ENCODE measurements at regions not wholly inside any gene's neighbourhood (a gene's known extent, or its start where the extent isn't known, plus 50 kb on each side); places are given as distances from the start of the nearest gene placed in this dataset.
A peak's percentile ranks its signal among the peaks of the same experiment; 100 is the strongest.

GRCh38 chrY:21174697-21175463 lies 336.3 kb upstream of the RBMY1B start:
- no peak for DNase-seq (ENCODE audit: low read depth)

GRCh38 chrY:21175505-21175904 lies 335.6 kb upstream of the RBMY1B start:
- DNase-seq (ENCODE audit: low read depth), result no peak

- DNase-seq (ENCODE audit: low read depth), result no peak
Observed at GRCh38 chrY:21177306-21177800, 333.8 kb upstream of the RBMY1B start.

- no peak for DNase-seq (ENCODE audit: low read depth)
Observed at GRCh38 chrY:21178281-21178680, 332.9 kb upstream of the RBMY1B start.

DNA sequence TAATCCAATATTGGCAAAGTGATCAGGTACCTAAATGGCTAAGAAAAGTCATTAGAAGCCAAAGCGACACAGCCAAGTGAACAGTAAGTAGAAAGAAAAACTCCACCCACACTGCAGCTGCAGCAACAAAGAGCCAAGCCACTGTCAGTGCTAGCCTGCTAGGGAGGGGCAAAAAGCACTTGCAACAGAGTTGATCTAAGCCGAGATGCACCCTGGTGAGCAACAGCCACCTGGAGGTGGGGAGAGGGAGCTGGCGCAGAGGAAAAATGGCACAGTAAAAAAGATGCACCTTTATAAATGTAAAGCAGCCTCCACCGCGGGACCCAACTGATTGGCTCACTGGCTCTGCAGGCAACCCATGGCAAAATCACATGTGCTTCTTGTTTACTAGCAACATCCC lies 330.2 kb upstream of the RBMY1B start:
- peak; percentile 25 for DNase-seq (ENCODE audit: low read depth)

DNA sequence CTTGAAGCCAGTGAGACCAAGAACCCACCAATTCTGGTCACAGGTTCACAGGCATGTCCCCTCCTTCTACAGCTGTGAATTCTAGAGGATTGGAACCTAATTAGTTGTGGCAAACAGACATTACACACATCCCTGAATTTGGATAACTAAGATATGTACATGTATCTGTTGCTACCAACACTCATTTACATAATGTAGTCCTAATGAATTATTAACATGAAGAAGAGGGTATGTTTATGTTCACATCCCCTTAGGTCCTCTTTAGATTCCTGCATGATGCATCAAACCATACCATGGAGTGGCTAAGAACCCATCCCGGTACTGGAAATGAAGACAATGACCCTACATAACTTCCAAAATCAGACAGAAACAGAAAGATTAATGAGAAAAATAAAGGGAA lies 326.9 kb upstream of the RBMY1B start:
- no peak for DNase-seq (ENCODE audit: low read depth)

- DNase-seq (ENCODE audit: low read depth), result no peak
Observed at GRCh38 chrY:21185419-21186105, 325.6 kb upstream of the RBMY1B start.

DNA sequence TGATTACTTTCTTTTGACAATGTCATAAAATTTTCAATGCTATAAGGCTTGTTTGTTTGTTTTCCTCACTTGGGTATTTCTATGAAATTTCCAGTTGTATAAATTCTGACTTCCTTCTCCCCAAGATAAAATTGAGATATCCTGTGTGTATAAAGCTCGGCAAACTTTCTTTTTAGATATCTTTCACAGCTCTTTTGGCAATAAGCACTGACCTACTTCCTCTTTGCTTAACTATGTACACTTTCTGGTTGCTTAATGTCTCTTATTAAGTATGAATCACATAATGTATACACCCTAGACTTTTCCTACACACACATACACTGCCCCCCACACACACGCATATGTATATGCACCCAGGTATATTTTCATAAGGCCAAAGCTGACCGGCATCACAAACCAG lies 318.4 kb upstream of the RBMY1B start:
- no peak for DNase-seq (ENCODE audit: low read depth)

- no peak for DNase-seq (ENCODE audit: low read depth)
Observed at GRCh38 chrY:21200246-21200645, 310.9 kb upstream of the RBMY1B start.

- DNase-seq (ENCODE audit: low read depth), result no peak
Observed at GRCh38 chrY:21227849-21228248, 283.3 kb upstream of the RBMY1B start.

DNA sequence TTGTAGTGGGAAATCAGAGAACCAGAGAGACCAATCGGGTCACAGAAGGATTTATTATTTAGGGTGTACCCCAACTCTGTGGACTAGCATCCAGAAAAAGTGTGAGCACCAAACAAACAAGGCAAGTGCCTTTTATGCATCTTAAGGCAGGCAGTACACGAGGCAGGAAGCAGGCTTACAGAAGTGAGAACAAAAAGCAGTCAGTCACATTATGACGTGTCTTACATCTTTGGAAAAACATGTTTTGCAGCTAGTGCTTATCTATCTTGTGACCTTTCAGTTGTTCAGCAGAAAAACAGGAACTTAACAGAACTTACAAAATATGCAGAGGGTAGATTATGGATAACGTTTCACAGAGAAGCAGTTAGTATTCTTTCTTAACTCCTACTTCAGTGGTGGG lies 270.9 kb upstream of the RBMY1B start:
- no peak for DNase-seq (ENCODE audit: low read depth)

- no peak for DNase-seq (ENCODE audit: low read depth)
Observed at GRCh38 chrY:21240662-21241310, 270.4 kb upstream of the RBMY1B start.

DNA sequence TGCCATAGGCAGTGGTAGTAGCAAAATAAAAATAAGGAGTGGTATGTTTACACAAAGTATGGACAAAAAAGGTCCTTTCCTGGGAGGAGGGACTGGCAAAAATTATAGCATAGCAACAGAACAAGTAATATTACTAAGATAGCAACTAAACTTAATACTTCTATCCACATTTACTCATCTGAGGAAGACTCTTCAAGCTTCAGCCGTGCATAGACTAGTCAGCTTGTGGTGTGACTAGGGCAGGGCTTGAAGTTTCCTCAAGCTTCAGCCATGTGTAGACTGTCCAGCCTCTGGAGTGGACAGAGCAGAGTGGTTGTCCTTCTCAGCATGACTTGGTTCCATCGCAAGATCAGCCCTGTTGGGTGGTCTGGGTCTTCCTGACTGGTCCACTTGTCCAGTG lies 268.3 kb upstream of the RBMY1B start:
- no peak for DNase-seq (ENCODE audit: low read depth)

- no peak for DNase-seq (ENCODE audit: low read depth)
Observed at GRCh38 chrY:21246780-21247179, 264.4 kb upstream of the RBMY1B start.

DNA sequence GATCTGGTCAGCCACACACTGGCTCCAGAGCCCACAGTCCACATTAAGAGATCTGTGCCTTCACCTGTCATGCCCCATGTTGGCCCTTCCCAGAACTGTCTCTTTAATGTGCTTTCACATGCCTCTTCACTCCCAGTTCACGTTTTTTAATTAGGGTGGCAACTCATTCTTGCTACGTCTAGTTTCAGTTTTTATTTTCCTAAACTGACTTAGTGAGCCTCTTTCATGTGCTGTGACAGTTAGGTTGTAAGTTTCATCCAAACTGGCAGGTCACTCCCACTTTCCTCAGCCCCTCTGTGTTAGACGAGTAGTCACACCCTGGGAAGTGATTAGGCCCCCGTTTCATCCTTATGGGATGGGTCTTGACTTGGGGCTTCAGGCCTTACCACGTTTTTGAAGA lies 262.5 kb upstream of the RBMY1B start:
- no peak for DNase-seq (ENCODE audit: low read depth)

GRCh38 chrY:21253455-21254248 lies 257.5 kb upstream of the RBMY1B start:
- no peak for DNase-seq (ENCODE audit: low read depth)

DNA sequence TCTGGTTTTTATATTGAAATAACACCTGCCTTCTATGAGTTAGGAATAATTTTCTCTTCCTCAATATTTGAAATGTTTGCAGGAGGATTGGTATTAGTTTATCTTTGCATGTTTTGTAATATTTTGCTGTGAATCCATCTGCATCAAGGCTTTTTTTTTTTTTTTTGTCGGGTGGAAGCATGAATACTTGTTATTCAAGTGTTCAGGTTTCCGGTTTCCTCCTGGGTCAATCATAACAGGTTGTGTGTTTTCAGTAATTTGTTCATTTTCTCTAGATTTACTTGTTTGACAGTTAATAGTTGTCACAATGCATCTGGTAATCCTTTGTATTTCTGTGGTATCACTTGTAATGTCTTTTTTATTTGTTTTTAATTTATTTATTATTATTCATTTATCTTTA lies 256.7 kb upstream of the RBMY1B start:
- DNase-seq (ENCODE audit: low read depth), result no peak

DNA sequence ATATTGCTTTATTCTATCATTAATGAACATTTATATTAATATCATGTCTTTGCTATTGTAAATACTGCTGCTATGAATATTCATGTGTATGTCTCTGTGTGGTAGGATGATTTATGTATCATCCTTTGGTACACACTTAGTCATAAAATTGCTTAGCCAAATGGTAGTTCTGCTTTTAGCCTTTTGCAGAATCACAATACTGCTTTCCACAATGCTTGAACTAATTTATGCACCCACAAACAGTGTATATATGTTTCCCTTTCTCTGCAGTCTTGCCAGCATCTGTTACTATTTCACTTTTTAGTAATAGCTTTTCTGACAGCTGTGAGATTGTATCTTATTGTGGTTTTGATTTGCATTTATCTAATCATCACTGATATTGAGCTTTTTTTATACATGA lies 254.3 kb upstream of the RBMY1B start:
- DNase-seq (ENCODE audit: low read depth), result no peak

DNA sequence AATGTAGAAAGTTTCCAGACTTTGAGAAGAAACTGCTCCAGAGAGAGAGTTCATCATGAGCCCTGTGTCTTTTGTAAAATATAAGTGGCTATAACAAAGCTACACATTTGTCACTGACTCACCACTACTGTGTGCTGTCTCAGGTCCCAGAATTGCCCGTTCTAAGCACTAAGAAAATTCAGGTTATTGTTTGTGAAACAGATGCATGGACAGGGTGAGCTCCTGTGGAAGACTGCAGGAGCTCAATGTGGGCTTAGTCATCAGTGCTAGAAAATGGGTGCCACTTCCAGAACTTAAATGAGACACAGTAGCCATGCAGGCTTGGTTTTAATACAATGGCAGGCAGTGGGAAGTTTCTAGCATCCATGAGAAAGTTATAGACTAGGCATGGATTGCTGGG lies 251.4 kb upstream of the RBMY1B start:
- DNase-seq (ENCODE audit: low read depth), result no peak

DNA sequence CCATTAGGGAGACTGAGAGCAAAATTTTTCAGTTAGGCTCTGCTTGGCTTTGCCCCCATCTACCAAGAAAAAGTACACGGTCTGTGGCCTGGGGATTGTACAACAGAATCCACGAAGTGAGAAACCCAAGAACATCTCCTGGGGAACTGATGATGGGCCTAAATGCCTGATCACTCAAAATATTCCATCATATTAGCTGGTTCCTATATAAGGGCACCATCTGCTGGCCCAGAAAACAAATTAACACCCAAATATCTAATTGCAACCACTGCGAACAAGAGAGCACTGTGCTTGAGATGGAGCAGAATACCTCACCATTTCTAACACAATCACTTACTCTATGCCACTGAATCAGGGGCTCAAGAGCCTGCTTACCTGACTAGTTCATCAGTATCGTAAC lies 250.8 kb upstream of the RBMY1B start:
- DNase-seq (ENCODE audit: low read depth), result no peak

DNA sequence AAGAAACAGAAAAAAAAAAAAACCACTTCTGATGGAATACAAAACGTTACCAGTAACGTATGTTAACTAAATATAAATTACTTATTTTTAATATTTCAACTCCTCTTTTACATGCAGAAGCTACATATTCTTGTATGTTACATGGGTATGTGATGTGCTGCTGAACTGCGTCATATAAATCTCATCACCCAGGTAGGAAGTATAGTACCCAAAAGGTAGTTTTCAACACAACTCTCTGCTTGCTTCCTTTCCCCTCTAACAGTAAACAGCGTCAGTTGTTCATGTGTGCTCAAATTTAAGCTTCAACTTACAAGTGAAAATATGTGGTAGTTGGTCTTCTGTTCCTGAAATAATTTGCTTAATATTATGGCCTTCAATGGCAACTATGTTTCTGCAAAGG lies 250.0 kb upstream of the RBMY1B start:
- no peak for DNase-seq (ENCODE audit: low read depth)

- no peak for DNase-seq (ENCODE audit: low read depth)
Observed at GRCh38 chrY:21266751-21267150, 244.4 kb upstream of the RBMY1B start.

Measured in activated T-cell treated with anti-CD3 and anti-CD28 coated beads for 1 hour (primary cell).